ENCODE measurements at regions not wholly inside any gene's neighbourhood (a gene's known extent, or its start where the extent isn't known, plus 50 kb on each side); places are given as distances from the start of the nearest gene placed in this dataset.

- TF ChIP-seq GPN1 (CRISPR knock-in tag; IDR thresholded peaks at IDR 0.05; ENCODE audit: borderline replicate concordance): no peak
- no peak for TF ChIP-seq CEBPB (IDR thresholded peaks at IDR 0.05; ENCODE audit: borderline replicate concordance, low read depth, low read length)
- TF ChIP-seq TEAD3 (CRISPR knock-in tag; optimal IDR thresholded peaks at IDR 0.05; ENCODE audit: borderline replicate concordance): no peak
- TF ChIP-seq FOXJ3 (CRISPR knock-in tag; IDR thresholded peaks at IDR 0.05; ENCODE audit: borderline replicate concordance): no peak
- no peak for TF ChIP-seq ZNF615 (CRISPR knock-in tag; IDR thresholded peaks at IDR 0.05; ENCODE audit: borderline replicate concordance)
- no peak for TF ChIP-seq ZBTB43 (CRISPR knock-in tag; conservative IDR thresholded peaks at IDR 0.05)
- TF ChIP-seq ZNF546 (CRISPR knock-in tag; conservative IDR thresholded peaks at IDR 0.05): no peak
- TF ChIP-seq TAF15 (IDR thresholded peaks at IDR 0.05; ENCODE audit: low read depth, low read length, poor library complexity, severe bottlenecking): no peak
- no peak for TF ChIP-seq SIN3A (IDR thresholded peaks at IDR 0.05; ENCODE audit: borderline replicate concordance, low read depth, low read length)
- no peak for TF ChIP-seq ZFP36 (IDR thresholded peaks at IDR 0.05; ENCODE audit: borderline replicate concordance, low read depth, low read length, partially characterized antibody)
- no peak for TF ChIP-seq ZNF33A (CRISPR knock-in tag; IDR thresholded peaks at IDR 0.05; ENCODE audit: borderline replicate concordance)
- TF ChIP-seq ZNF350 (CRISPR knock-in tag; IDR thresholded peaks at IDR 0.05; ENCODE audit: borderline replicate concordance, low read depth): no peak
- TF ChIP-seq, protein P1, sequence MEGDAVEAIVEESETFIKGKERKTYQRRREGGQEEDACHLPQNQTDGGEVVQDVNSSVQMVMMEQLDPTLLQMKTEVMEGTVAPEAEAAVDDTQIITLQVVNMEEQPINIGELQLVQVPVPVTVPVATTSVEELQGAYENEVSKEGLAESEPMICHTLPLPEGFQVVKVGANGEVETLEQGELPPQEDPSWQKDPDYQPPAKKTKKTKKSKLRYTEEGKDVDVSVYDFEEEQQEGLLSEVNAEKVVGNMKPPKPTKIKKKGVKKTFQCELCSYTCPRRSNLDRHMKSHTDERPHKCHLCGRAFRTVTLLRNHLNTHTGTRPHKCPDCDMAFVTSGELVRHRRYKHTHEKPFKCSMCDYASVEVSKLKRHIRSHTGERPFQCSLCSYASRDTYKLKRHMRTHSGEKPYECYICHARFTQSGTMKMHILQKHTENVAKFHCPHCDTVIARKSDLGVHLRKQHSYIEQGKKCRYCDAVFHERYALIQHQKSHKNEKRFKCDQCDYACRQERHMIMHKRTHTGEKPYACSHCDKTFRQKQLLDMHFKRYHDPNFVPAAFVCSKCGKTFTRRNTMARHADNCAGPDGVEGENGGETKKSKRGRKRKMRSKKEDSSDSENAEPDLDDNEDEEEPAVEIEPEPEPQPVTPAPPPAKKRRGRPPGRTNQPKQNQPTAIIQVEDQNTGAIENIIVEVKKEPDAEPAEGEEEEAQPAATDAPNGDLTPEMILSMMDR (CRISPR knock-in tag; IDR thresholded peaks at IDR 0.05): no peak
These were observed 185.0 kb upstream of the THSD7A start for GRCh38 chr7:12017046-12017445.

Measured in HepG2 (cell line).